Astrocyte of the cerebellum (primary cell): ENCODE measurements at regions not wholly inside any gene's neighbourhood (a gene's known extent, or its start where the extent isn't known, plus 50 kb on each side); places are given as distances from the start of the nearest gene placed in this dataset.

Source experiments
- DNase-seq: peaks from one replicate; pipeline ENCODE4 v3.0.0-alpha.2; 2011; ENCODE audit warnings: low read depth
- H3K4me3 ChIP-seq: 2 replicates; pipeline ENCODE4 v1.5.1; 2011; ENCODE audit warnings: mild to moderate bottlenecking, low read depth, low read length, moderate library complexity
- CTCF ChIP-seq: IDR thresholded peaks from 2 replicates; pipeline ENCODE4 v1.5.1; 2012; ENCODE audit warnings: low read length, low read depth, moderate library complexity, mild to moderate bottlenecking; ENCODE audit errors: missing control alignments
- in situ Hi-C: cut with HindIII; loops from 2 replicates; pipeline ENCODE4 v1.10.0; 2017; ENCODE audit warnings: low sequenced_read_pairs

GRCh38 chr10:128689667-128690066, 563.4 kb upstream of the MKI67 start:
- H3K4me3 ChIP-seq: no peak overlapping the region
- no peak for TF ChIP-seq CTCF
- in situ Hi-C loops: no loop called here

GRCh38 chr10:128693493-128694131, 567.4 kb upstream of the MKI67 start:
- no peak for TF ChIP-seq CTCF
- H3K4me3 ChIP-seq: no peak overlapping the region
- in situ Hi-C loops: no loop called here
- no peak for DNase-seq

More at GRCh38 chr10:128689667-128690066, 563.4 kb upstream of the MKI67 start:
- DNase-seq: no peak

GRCh38 chr10:128694168-128694850, 568.1 kb upstream of the MKI67 start:
- TF ChIP-seq CTCF: no peak

GRCh38 chr10:128694851-128695725, 568.9 kb upstream of the MKI67 start:
- TF ChIP-seq CTCF: no peak
- DNase-seq: no peak
- H3K4me3 ChIP-seq: no peak overlapping the region
- in situ Hi-C loops: no loop called here

More at GRCh38 chr10:128694168-128694850, 568.1 kb upstream of the MKI67 start:
- in situ Hi-C loops: no loop called here
- H3K4me3 ChIP-seq: no peak overlapping the region
- no peak for DNase-seq

GRCh38 chr10:128695931-128696330, 569.7 kb upstream of the MKI67 start:
- no peak for DNase-seq
- in situ Hi-C loops: no loop called here
- TF ChIP-seq CTCF: no peak
- H3K4me3 ChIP-seq: no peak overlapping the region

GRCh38 chr10:128697437-128697836, 571.2 kb upstream of the MKI67 start:
- no peak for TF ChIP-seq CTCF
- DNase-seq: no peak
- H3K4me3 ChIP-seq: no peak overlapping the region
- in situ Hi-C loops: no loop called here
